ENCODE measurements at regions not wholly inside any gene's neighbourhood (a gene's known extent, or its start where the extent isn't known, plus 50 kb on each side); places are given as distances from the start of the nearest gene placed in this dataset.

DNA sequence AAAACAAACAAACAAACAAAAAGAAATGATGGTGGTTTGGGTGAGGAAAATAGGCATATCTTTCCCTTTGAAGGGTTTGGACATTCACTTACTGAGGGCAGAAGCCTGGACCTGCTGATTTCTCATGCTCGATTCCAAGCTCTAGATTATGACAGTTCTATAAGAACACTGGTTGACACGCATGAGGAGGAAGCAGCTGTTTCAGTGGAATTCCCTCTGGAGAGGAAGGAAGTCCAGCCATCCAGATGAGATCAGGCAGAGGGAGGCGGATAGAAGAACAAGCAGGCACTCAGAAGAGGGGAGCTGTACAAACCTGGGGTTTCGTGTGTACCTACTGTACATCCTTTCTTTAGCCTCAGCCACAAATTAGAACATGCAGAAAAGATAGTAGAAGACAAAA, 691.9 kb downstream of the INHBA start:
- Histone ChIP-seq H3K27me3 (ENCODE audit: control insufficient read depth in 4 of 4, insufficient read depth in 4 of 4, low read length in 3 of 4) (no peaks in the 10 kb centered on the region), H3K36me3 (ENCODE audit: control insufficient read depth in 4 of 4, insufficient read depth in 3 of 4, low read depth in 1 of 4, low read length in 3 of 4) (no peaks in the 10 kb centered on the region), H3K4me1 (ENCODE audit: control insufficient read depth in 4 of 4, insufficient read depth in 4 of 4, low read length in 3 of 4) (peaks cover 8 to 10% (median 10%) of the 10 kb centered on the region in 4 donors), H3K4me3 (ENCODE audit: low read depth in 1 of 3, low read length in 3 of 3) (no peak overlapping the region), H3K27ac (ENCODE audit: low read depth in 1 of 2, low read length in 2 of 2) (no peak overlapping the region), H3K9ac (ENCODE audit: low read depth in 1 of 2, low read length in 2 of 2) (no peak overlapping the region), H3K9me3 (ENCODE audit: control insufficient read depth in 4 of 4, low read length in 3 of 4) (no peaks in the 10 kb centered on the region)
- no peak for TF ChIP-seq RAD21 (IDR thresholded peaks at IDR 0.05)
- TF ChIP-seq RXRA (IDR thresholded peaks at IDR 0.05), result no peak
- TF ChIP-seq ZBTB33 (IDR thresholded peaks at IDR 0.05), result no peak
- no peak for TF ChIP-seq FOXA2 (IDR thresholded peaks at IDR 0.05)
- TF ChIP-seq, protein P1, sequence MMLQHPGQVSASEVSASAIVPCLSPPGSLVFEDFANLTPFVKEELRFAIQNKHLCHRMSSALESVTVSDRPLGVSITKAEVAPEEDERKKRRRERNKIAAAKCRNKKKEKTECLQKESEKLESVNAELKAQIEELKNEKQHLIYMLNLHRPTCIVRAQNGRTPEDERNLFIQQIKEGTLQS (IDR thresholded peaks at IDR 0.05), result no peak
- no peak for TF ChIP-seq GABPA (IDR thresholded peaks at IDR 0.05 in 1 of 2, conservative IDR thresholded peaks at IDR 0.05 in 1 of 2)
- no peak for TF ChIP-seq YY1 (IDR thresholded peaks at IDR 0.05)
- no peak for TF ChIP-seq NR2F2 (IDR thresholded peaks at IDR 0.05)
- no peak for TF ChIP-seq REST (IDR thresholded peaks at IDR 0.05)
- TF ChIP-seq HNF4G (IDR thresholded peaks at IDR 0.05), result no peak
- no peak for TF ChIP-seq SP1 (IDR thresholded peaks at IDR 0.05)
- TF ChIP-seq, protein P2, sequence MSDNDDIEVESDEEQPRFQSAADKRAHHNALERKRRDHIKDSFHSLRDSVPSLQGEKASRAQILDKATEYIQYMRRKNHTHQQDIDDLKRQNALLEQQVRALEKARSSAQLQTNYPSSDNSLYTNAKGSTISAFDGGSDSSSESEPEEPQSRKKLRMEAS (IDR thresholded peaks at IDR 0.05), result no peak
- no peak for TF ChIP-seq FOXA1 (IDR thresholded peaks at IDR 0.05)
- TF ChIP-seq EGR1 (IDR thresholded peaks at IDR 0.05; ENCODE audit: low read depth in 2 of 2), result no peak
- no peak for TF ChIP-seq JUND (IDR thresholded peaks at IDR 0.05)
- no peak for TF ChIP-seq TAF1 (conservative IDR thresholded peaks at IDR 0.05)
- TF ChIP-seq CTCF (IDR thresholded peaks at IDR 0.05; ENCODE audit: low read depth, low read length, missing input control), result no peak
- TF ChIP-seq HNF4A (conservative IDR thresholded peaks at IDR 0.05), result no peak
- 70% methylated on average over 4 of the region's 4 CpGs for WGBS
- DNase-seq (ENCODE audit: low spot score), result no peak

All from liver (tissue), 8 donors.